SK-N-MC (cell line): ENCODE measurements at regions not wholly inside any gene's neighbourhood (a gene's known extent, or its start where the extent isn't known, plus 50 kb on each side); places are given as distances from the start of the nearest gene placed in this dataset.

ENCODE experiments used
- DNase-seq: peaks from one replicate; pipeline ENCODE4 v3.0.0-alpha.2; 2011; ENCODE audit warnings: low read depth, low spot score
- H3K27ac ChIP-seq: fragments of 200-600 bp; sonication (generic); 2 replicates; pipeline ENCODE4 v1.5.1; 2016; ENCODE audit warnings: mixed run types
- H3K36me3 ChIP-seq: fragments of 200-600 bp; sonication (generic); 2 replicates; pipeline ENCODE4 v1.6.1; 2017; ENCODE audit warnings: antibody characterized with exemption, low read length, mixed read lengths; ENCODE audit not compliant: insufficient read depth
- H3K4me3 ChIP-seq: fragments of 200-600 bp; sonication (generic); 2 replicates; pipeline ENCODE4 v1.5.1; 2016
- H3K9ac ChIP-seq: fragments of 200-600 bp; sonication (generic); 2 replicates; pipeline ENCODE4 v1.8.0; 2017; ENCODE audit warnings: mixed run types, mixed read lengths; ENCODE audit not compliant: insufficient read length
- H3K9me3 ChIP-seq: fragments of 200-600 bp; sonication (generic); 2 replicates; pipeline ENCODE4 v1.6.1; 2017; ENCODE audit warnings: low read depth, mild to moderate bottlenecking, antibody characterized with exemption, low read length, moderate library complexity, mixed read lengths
- EZH2 ChIP-seq: fragments of 200-600 bp; sonication (generic); IDR thresholded peaks from one replicate; pipeline ENCODE4 v1.6.1; 2017; ENCODE audit warnings: antibody characterized with exemption
- FOXP2 ChIP-seq: optimal IDR thresholded peaks from 2 replicates; pipeline ENCODE3; 2011; ENCODE audit warnings: mild to moderate bottlenecking, moderate library complexity; ENCODE audit not compliant: insufficient read depth; ENCODE audit errors: extremely low read length, control extremely low read depth
- POLR2AphosphoS5 ChIP-seq: IDR thresholded peaks from 2 replicates; pipeline ENCODE4 v1.6.1; 2012; ENCODE audit warnings: mild to moderate bottlenecking, low read depth, low read length, borderline replicate concordance

DNA sequence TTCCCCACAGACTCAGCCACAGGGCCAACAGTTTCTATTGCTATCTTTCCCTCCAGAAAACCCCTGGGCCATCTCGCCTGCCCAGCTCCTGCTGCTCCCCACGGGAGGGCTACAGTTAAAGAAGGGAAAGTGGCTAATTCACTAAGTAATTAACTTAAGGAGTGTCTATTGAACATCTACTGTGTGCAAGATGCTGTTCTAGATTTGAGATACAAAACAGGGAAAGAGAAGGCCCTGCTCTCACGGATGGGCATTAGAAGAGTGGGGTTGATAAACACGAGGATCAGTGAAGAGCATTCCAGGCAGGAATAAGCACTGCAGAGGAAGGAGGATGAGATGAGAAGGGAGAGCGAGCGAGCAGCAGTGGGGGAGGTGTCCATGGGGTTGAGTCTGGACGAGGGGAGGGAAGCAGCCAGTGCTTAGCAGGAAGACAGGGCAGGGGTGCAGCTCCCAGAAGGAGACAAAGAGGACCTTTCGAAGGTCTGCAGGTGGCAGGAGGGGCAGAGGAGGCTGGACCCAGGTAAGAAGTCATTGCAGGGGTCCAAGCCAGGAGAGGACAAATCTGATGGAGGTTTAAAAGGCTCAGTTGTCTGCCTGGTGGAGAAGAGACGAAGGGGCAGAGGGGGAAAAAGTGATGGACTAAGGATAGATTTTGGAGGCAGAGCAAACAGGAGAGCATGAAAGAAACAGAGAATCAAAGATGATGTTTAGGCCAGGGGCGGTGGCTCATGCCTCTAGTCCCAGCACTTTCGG is 64.7 kb downstream of the KLF15 start:
- no peak overlapping the region for H3K4me3 ChIP-seq
- no peak for DNase-seq
- H3K9ac ChIP-seq = no peak overlapping the region
- H3K27ac ChIP-seq = peak overlapping the region; percentile 99
- no peaks in the 10 kb centered on the region for H3K36me3 ChIP-seq
- TF ChIP-seq FOXP2 (no peak), EZH2 (no peak), POLR2AphosphoS5 (no peak)
- no peaks in the 10 kb centered on the region for H3K9me3 ChIP-seq

DNA sequence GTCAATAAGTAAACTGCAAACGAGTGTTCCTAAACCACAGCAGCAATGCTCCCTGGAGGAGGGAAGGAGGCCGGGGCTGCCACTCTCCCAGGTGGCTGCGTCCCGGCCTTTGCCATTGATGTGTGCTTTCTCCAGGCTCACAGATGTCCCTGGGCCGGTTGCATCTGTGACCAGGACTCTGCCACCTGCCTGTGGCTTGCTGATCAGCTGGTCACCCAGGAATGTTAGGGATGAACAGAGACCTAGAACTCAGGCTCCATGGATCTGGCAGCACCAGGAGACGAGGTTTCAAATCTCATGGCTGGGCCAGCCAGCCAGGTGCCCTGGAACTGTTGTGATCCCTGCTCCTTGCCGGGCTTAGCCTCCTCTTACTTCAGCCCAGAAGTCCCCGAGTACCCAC is 65.7 kb downstream of the KLF15 start:
- Histone ChIP-seq H3K9me3 (no peaks in the 10 kb centered on the region), H3K4me3 (no peak overlapping the region), H3K36me3 (no peaks in the 10 kb centered on the region), H3K27ac (peak overlapping the region; percentile 99), H3K9ac (peak overlapping the region; percentile 84)
- TF ChIP-seq FOXP2 = no peak
- no peak for DNase-seq

DNA sequence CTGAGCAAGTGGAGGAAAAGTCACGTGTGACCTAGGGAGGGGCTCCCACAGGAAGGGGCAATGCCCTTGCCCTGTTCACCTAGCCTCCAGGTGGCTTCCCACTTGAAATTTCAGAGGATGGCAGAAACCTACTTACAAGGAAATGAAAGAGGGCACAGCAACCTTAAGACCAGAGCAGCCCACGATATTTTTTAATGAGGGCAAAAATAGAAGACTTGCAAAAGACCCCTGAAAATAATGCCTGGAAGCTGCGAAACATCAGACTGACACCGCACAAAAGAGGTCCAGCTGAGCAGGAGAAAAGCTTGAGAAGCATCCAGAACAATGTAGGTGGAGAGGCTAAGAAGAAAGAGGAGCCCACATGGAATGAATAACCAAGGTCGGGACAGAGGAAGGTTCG is 66.1 kb downstream of the KLF15 start:
- peak overlapping the region; percentile 84 for H3K9ac ChIP-seq
- peak overlapping the region; percentile 32 for H3K4me3 ChIP-seq
- H3K36me3 ChIP-seq = no peaks in the 10 kb centered on the region
- DNase-seq = no peak
- no peak for TF ChIP-seq EZH2
- H3K9me3 ChIP-seq = no peaks in the 10 kb centered on the region
- peak overlapping the region; percentile 99 for H3K27ac ChIP-seq

DNA sequence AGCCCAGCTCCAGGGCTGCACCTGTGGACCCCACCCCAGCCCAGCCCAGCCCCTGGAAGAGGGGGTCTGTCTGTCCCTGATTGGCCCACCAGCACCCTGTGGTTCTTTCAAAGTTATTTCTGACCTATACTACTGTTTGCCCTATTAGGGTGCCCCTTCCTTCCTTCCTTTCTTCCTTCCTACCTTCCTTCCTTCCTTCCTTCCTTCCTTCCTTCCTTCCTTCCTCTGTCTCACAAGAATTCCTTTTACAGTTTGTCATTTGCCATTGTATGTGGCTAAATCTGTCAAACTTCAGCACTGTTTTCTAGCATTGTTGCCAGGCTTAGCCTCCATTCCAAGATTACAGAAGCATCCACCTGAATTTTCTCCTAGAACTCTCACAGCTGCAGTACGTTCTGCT is 66.9 kb downstream of the KLF15 start:
- DNase-seq = peak; percentile 97
- Histone ChIP-seq H3K27ac (peak overlapping the region; percentile 99), H3K9me3 (no peaks in the 10 kb centered on the region), H3K4me3 (peak overlapping the region; percentile 52), H3K36me3 (no peaks in the 10 kb centered on the region), H3K9ac (peak overlapping the region; percentile 84)
- no peak for TF ChIP-seq FOXP2
- TF ChIP-seq POLR2AphosphoS5 = peak; percentile 73; the same call in 1 of the 2 replicates

DNA sequence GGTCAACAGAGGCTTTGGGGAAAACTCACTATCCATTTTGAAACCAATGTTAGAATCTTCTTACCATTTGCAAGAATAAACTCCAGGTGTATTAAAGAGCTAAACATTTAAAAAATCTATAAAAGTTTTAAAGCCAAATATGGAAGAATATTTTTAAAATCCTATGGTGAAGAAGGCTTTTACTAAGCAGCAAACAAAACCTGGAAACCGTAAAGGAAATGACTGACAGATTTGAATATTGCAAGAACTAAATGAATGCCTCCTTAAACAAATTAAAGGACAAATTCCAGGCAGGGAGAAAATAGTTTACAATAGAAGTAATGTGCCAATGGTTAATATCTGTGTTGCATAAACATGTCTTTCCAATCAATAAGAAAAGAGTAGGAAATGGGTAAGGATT is 68.1 kb downstream of the KLF15 start:
- Histone ChIP-seq H3K4me3 (peak overlapping the region; percentile 52), H3K27ac (peak overlapping the region; percentile 99), H3K9ac (peak overlapping the region; percentile 80), H3K36me3 (no peaks in the 10 kb centered on the region), H3K9me3 (no peaks in the 10 kb centered on the region)
- no peak for TF ChIP-seq POLR2AphosphoS5
- DNase-seq = no peak

DNA sequence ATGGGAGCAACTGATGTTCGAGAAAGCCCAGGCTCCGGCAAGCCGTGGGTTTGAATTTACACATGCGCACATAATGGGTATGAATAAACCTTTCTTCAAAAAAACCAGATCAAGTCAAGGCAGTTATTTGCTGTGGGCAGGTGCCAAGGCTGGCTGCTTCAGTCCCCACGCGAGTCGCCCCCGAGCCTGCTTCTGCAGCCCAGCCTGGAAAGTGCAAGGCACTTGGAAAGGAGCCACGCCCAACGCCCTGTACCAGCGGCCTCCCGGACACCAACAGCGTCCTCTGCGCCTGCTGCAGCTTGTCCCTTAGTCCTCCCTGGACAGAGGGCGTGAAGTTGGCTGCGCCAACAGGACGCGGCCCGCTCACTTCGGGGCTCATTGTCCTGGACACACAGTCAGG is 68.9 kb downstream of the KLF15 start:
- Histone ChIP-seq H3K9me3 (no peaks in the 10 kb centered on the region), H3K4me3 (peak overlapping the region; percentile 52), H3K36me3 (no peaks in the 10 kb centered on the region), H3K9ac (peak overlapping the region; percentile 80), H3K27ac (peak overlapping the region; percentile 99)
- no peak for DNase-seq
- TF ChIP-seq POLR2AphosphoS5 (no peak; the same call in 1 of the 2 replicates), FOXP2 (no peak), EZH2 (no peak)

DNA sequence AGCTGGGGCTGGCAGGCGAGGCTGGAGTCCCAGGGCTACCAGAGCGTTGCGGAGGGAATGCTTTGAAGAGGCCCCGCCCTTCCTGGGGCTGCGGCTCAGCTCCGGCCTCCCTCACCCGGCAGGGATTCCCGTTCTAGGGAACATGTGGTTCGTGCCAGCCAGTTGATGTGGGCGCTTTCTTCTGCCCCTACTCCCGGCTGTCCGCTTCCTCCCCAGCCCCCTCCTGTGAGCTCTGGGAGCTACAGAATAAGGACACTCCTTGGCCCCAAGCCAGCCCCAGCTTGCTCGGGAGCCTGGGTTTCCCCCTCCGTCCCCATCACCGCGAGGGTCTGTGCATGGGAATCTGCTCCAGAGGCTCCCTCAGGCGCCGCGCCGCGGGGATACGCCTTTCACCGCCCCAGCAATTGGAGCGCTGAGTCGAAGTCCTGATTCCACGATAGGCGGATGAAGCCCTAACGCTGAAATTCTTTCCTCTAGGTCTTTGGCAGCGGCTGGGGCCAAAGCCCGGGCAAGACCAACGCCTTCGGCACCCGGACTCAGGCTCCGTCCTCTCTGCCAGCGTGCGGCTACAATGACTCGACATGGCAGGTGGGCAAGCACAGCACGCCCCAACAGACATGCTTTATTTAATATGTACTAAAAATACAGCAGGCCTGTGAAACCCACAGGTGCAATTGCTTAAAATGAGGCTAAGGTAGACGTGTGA is 69.5 kb downstream of the KLF15 start:
- TF ChIP-seq POLR2AphosphoS5 (peak; percentile 55; the same call in 1 of the 2 replicates), FOXP2 (no peak)
- H3K27ac ChIP-seq = peak overlapping the region; percentile 99
- no peaks in the 10 kb centered on the region for H3K9me3 ChIP-seq
- peak overlapping the region; percentile 80 for H3K9ac ChIP-seq
- peak overlapping the region; percentile 52 for H3K4me3 ChIP-seq
- H3K36me3 ChIP-seq = no peaks in the 10 kb centered on the region
- DNase-seq = no peak

DNA sequence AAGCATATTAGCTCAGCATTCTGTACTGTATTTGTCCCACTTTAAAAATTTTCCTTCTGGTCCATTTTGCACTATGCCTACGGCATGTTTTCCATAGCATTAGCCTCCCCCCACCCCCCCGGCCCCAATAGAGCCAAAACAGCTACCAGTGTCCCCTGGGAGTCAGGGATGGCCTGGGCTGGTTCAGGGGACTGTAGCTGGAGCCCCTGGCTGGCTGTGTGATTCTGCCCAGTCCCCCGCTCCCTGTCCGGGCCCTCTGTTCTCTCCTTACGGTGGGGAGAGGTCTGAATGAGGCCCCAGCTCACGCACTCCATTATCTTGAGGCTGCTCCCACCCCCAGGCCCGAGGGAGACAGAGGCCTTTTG is 70.1 kb downstream of the KLF15 start:
- Histone ChIP-seq H3K36me3 (no peaks in the 10 kb centered on the region), H3K9me3 (no peaks in the 10 kb centered on the region), H3K4me3 (peak overlapping the region; percentile 52), H3K9ac (peak overlapping the region; percentile 80), H3K27ac (peak overlapping the region; percentile 99)
- TF ChIP-seq FOXP2 (no peak), POLR2AphosphoS5 (no peak), EZH2 (no peak)
- DNase-seq = no peak

DNA sequence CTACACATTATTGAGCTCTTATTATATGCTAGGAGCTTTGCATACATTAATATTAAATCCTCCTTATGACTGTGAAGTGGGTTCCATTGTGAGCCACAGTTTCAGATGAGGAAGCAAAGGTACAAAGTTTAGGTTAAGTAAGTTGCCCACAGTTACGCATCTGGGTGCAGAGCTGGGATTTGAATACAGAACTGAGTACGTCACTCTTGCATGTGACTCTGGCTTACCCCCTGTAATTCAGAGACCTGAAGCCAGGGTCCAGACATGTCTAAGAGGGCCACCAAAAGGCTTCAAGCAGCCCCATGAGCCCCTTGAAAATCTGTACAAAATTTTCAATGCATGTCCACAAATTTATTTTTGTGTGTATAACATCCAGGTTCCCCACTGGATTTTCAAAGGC is 71.8 kb downstream of the KLF15 start:
- TF ChIP-seq EZH2 (no peak), POLR2AphosphoS5 (no peak), FOXP2 (no peak)
- Histone ChIP-seq H3K4me3 (no peak overlapping the region), H3K27ac (peak overlapping the region; percentile 99), H3K9ac (no peak overlapping the region), H3K9me3 (peaks cover 16% of the 10 kb centered on the region; the same call in 1 of the 2 replicates), H3K36me3 (peaks cover 10% of the 10 kb centered on the region; the same call in 1 of the 2 replicates)
- no peak for DNase-seq
